NCI-H1105 treated with DMSO at 0.1 percent for 48 hours (cell line): ENCODE measurements at regions not wholly inside any gene's neighbourhood (a gene's known extent, or its start where the extent isn't known, plus 50 kb on each side); places are given as distances from the start of the nearest gene placed in this dataset.

Experiments used
- DNase-seq: peaks from one replicate; lab custom pipeline; 2025; lab: John Stamatoyannopoulos, UW

DNA sequence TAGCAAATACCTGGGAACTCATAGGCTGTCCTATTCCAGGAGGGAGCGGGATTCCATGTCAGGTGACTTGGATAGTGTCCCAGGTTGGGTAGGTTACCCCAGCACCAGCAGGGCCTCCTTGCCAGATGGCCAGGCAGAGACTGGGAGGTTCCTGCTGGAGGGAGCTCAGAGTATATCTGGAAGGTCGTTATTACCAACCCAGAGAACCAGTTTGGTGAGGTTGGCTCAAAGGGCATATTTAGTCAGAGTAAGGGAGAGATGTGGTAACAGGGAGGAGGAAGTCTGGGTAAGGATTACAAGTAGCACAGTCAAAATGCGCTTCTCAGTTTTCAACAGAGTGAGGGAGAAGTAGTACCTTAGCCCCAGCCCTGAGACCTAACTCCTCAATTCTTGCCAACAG, 53.3 kb upstream of the LNX1 start:
- no peak for DNase-seq
